Neural cell (in vitro differentiated cells): ENCODE measurements at regions not wholly inside any gene's neighbourhood (a gene's known extent, or its start where the extent isn't known, plus 50 kb on each side); places are given as distances from the start of the nearest gene placed in this dataset.

Source experiments
- H2AFZ ChIP-seq: fragments of 200-600, 300-800 bp; sonication (generic), shearing (Covaris generic); 2 replicates; pipeline ENCODE4 v1.6.0; 2014; ENCODE audit warnings: low read depth, mild to moderate bottlenecking, antibody characterized with exemption, low read length, moderate library complexity
- H3F3A ChIP-seq: fragments of 200-600 bp; shearing (Covaris generic); 2 replicates; pipeline ENCODE4 v1.6.1; 2016; ENCODE audit warnings: mild to moderate bottlenecking, moderate library complexity, mixed read lengths, antibody characterized with exemption, low read length; ENCODE audit not compliant: insufficient read depth, poor library complexity, severe bottlenecking
- H3K27ac ChIP-seq: fragments of 200-600, 300-800 bp; sonication (generic), shearing (Covaris generic); 2 replicates; pipeline ENCODE4 v1.5.1; 2014; ENCODE audit warnings: mild to moderate bottlenecking, low read length, moderate library complexity
- H3K27me3 ChIP-seq: fragments of 300-800, 200-600 bp; sonication (generic), shearing (Covaris generic); 2 replicates; pipeline ENCODE4 v1.6.0; 2014; ENCODE audit warnings: mild to moderate bottlenecking, low read depth, low read length, moderate library complexity; ENCODE audit not compliant: insufficient read depth
- H3K36me3 ChIP-seq: fragments of 300-800, 200-600 bp; sonication (generic), shearing (Covaris generic); 2 replicates; pipeline ENCODE4 v1.5.1; 2014; ENCODE audit warnings: mild to moderate bottlenecking, antibody characterized with exemption, low read length, moderate library complexity; ENCODE audit not compliant: insufficient read depth
- H3K4me2 ChIP-seq: fragments of 300-800, 200-600 bp; sonication (generic), shearing (Covaris generic); 2 replicates; pipeline ENCODE4 v1.6.0; 2014; ENCODE audit warnings: mild to moderate bottlenecking, low read length
- H3K4me3 ChIP-seq: fragments of 300-800, 200-600 bp; sonication (generic), shearing (Covaris generic); 2 replicates; pipeline ENCODE4 v1.5.1; 2014; ENCODE audit warnings: mild to moderate bottlenecking, low read length, moderate library complexity
- H3K79me2 ChIP-seq: fragments of 200-600 bp; shearing (Covaris generic); replicated peaks from 2 replicates; pipeline ENCODE4 v1.6.0; 2014; ENCODE audit warnings: mild to moderate bottlenecking, low read length, moderate library complexity; ENCODE audit not compliant: insufficient read depth
- H3K9ac ChIP-seq: fragments of 300-800, 200-600 bp; sonication (generic), shearing (Covaris generic); 2 replicates; pipeline ENCODE4 v1.6.1; 2016; ENCODE audit warnings: mild to moderate bottlenecking, low read length, mixed read lengths
- H3K9me2 ChIP-seq: fragments of 200-600 bp; shearing (Covaris generic); 2 replicates; pipeline ENCODE4 v1.6.1; 2016; ENCODE audit warnings: mild to moderate bottlenecking, low read length, mixed read lengths; ENCODE audit not compliant: insufficient read depth
- H3K9me3 ChIP-seq: fragments of 200-600, 300-800 bp; sonication (generic), shearing (Covaris generic); 2 replicates; pipeline ENCODE4 v1.6.1; 2016; ENCODE audit warnings: mild to moderate bottlenecking, mixed run types, low read length, moderate library complexity, mixed read lengths
- H4K20me1 ChIP-seq: fragments of 200-600 bp; shearing (Covaris generic); 2 replicates; pipeline ENCODE4 v1.6.1; 2016; ENCODE audit warnings: mild to moderate bottlenecking, mixed run types; ENCODE audit not compliant: insufficient read depth
- CTCF ChIP-seq: fragments of 450-650 bp; IDR thresholded peaks from 2 replicates; pipeline ENCODE4 v1.5.1; 2014; ENCODE audit warnings: antibody characterized with exemption, mild to moderate bottlenecking, moderate library complexity; ENCODE audit not compliant: poor library complexity, severe bottlenecking
- EP300 ChIP-seq: fragments of 450-650 bp; conservative IDR thresholded peaks from 2 replicates; pipeline ENCODE4 v1.6.1; 2014; ENCODE audit warnings: antibody characterized with exemption, mild to moderate bottlenecking, moderate library complexity; ENCODE audit not compliant: poor library complexity, severe bottlenecking
- EZH2 ChIP-seq: fragments of 200-600, 300-800 bp; shearing (Covaris generic), sonication (generic); IDR thresholded peaks from 2 replicates; pipeline ENCODE4 v1.6.1; 2014; ENCODE audit warnings: antibody characterized with exemption, low read length, borderline replicate concordance, mild to moderate bottlenecking; ENCODE audit not compliant: insufficient read depth, poor library complexity, severe bottlenecking
- MXI1 ChIP-seq: fragments of 450-650 bp; conservative IDR thresholded peaks from 2 replicates; pipeline ENCODE4 v1.6.1; 2014; ENCODE audit warnings: antibody characterized with exemption, mild to moderate bottlenecking; ENCODE audit not compliant: poor library complexity, severe bottlenecking
- POLR2AphosphoS5 ChIP-seq: IDR thresholded peaks from 2 replicates; pipeline ENCODE4 v1.6.1; 2012
- RAD21 ChIP-seq: fragments of 450-650 bp; conservative IDR thresholded peaks from 2 replicates; pipeline ENCODE4 v1.6.1; 2014; ENCODE audit warnings: antibody characterized with exemption, mild to moderate bottlenecking, moderate library complexity
- REST ChIP-seq: IDR thresholded peaks from 2 replicates; pipeline ENCODE4 v1.6.1; 2012; ENCODE audit warnings: borderline replicate concordance
- SMC3 ChIP-seq: fragments of 450-650 bp; conservative IDR thresholded peaks from 2 replicates; pipeline ENCODE4 v1.6.1; 2014; ENCODE audit warnings: antibody characterized with exemption, mild to moderate bottlenecking, moderate library complexity; ENCODE audit not compliant: poor library complexity
- TAF1 ChIP-seq: IDR thresholded peaks from 2 replicates; pipeline ENCODE4 v1.6.1; 2012; ENCODE audit warnings: low read depth

- no peak overlapping the region for H3K4me3 ChIP-seq
- no peaks in the 10 kb centered on the region for H3F3A ChIP-seq
- H2AFZ ChIP-seq, result no peak overlapping the region
- H3K4me2 ChIP-seq, result no peak overlapping the region
- no peaks in the 10 kb centered on the region for H3K36me3 ChIP-seq
- H4K20me1 ChIP-seq, result no peaks in the 10 kb centered on the region
- H3K9ac ChIP-seq, result no peak overlapping the region
- no peak for TF ChIP-seq EZH2
- no peak for TF ChIP-seq TAF1
- no peak for TF ChIP-seq EP300
- no peak for TF ChIP-seq RAD21
- no peak for TF ChIP-seq POLR2AphosphoS5
- no peak for TF ChIP-seq SMC3
- TF ChIP-seq CTCF, result no peak
- H3K79me2 ChIP-seq, result no peaks in the 10 kb centered on the region
- no peak overlapping the region for H3K27ac ChIP-seq
- no peaks in the 10 kb centered on the region for H3K27me3 ChIP-seq
- no peaks in the 10 kb centered on the region for H3K9me2 ChIP-seq
- H3K9me3 ChIP-seq, result no peaks in the 10 kb centered on the region
These were observed 284.6 kb upstream of the FOXQ1 start for GRCh38 chr6:1027109-1027794.

GRCh38 chr6:1025821-1026220 lies 286.1 kb upstream of the FOXQ1 start:
- H3K9ac ChIP-seq, result no peak overlapping the region

More at GRCh38 chr6:1025821-1026220, 286.1 kb upstream of the FOXQ1 start:
- no peaks in the 10 kb centered on the region for H3K36me3 ChIP-seq
- no peaks in the 10 kb centered on the region for H3K9me3 ChIP-seq
- H4K20me1 ChIP-seq, result no peaks in the 10 kb centered on the region
- no peak overlapping the region for H3K27ac ChIP-seq
- H3F3A ChIP-seq, result no peaks in the 10 kb centered on the region
- H2AFZ ChIP-seq, result no peak overlapping the region
- no peak overlapping the region for H3K4me2 ChIP-seq
- H3K79me2 ChIP-seq, result no peaks in the 10 kb centered on the region
- no peaks in the 10 kb centered on the region for H3K27me3 ChIP-seq
- no peak overlapping the region for H3K4me3 ChIP-seq
- TF ChIP-seq EZH2, result no peak
- TF ChIP-seq RAD21, result no peak
- no peak for TF ChIP-seq EP300
- no peak for TF ChIP-seq SMC3
- no peak for TF ChIP-seq MXI1
- TF ChIP-seq CTCF, result no peak
- no peak for TF ChIP-seq REST
- TF ChIP-seq TAF1, result no peak
- H3K9me2 ChIP-seq, result no peaks in the 10 kb centered on the region
